K562 (cell line): ENCODE measurements at regions not wholly inside any gene's neighbourhood (a gene's known extent, or its start where the extent isn't known, plus 50 kb on each side); places are given as distances from the start of the nearest gene placed in this dataset.

Source experiments
- ATAC-seq: fragments of 200-7000 bp; cut with Tn5 transposase; 3 replicates; pipeline ENCODE4 v1.9.1; 2020; ENCODE audit warnings: moderate library complexity
- BruUV-seq: library from RNA; stranded (reverse); fragments of 400-500 nt; replicated peaks from 2 replicates; lab custom pipeline; 2021; lab: Mats Ljungman, UMichigan
- CTCF ChIA-PET: fragments of 300-600 bp; formaldehyde crosslinking; extraction: SDS; loops from one replicate; lab custom pipeline; 2021; ENCODE audit warnings: low intra/inter-chr PET ratio; lab: Yijun Ruan, JAX
- POLR2A ChIA-PET: fragments of 300-600, 350-650 bp; sonication (Branson Sonifier 250); formaldehyde crosslinking; extraction: SDS; loops from one replicate; lab custom pipeline; 2021; ENCODE audit warnings: antibody characterized with exemption, inconsistent platforms; lab: Yijun Ruan, JAX
- DNase-seq, 4 experiments: peaks; one replicate each; pipeline versions ENCODE4 v3.0.0 to v3.0.0-alpha.2; 2011 to 2018; ENCODE audit warnings: low spot score in 3 of 4, mixed read lengths in 3 of 4; ENCODE audit errors: extremely low read depth in 1 of 4
- FAIRE-seq: peaks from 2 replicates; lab custom pipeline; 2011; peaks lifted over from hg19 to GRCh38; lab: Jason Lieb, UNC
- H2AFZ ChIP-seq: 2 replicates; pipeline ENCODE4 v1.6.0; 2011; ENCODE audit warnings: low read depth, low read length, control low read depth, inconsistent platforms
- H3K27ac ChIP-seq: fragments of 200-600 bp; 3 replicates; pipeline ENCODE4 v1.8.0; 2011; ENCODE audit warnings: low read depth, mild to moderate bottlenecking, control low read depth, inconsistent platforms, low read length, moderate library complexity, mixed read lengths; ENCODE audit errors: extremely low read depth
- H3K27me3 ChIP-seq, 2 experiments: fragments of 300-600 bp in 1 of 2; 2 replicates in 1 of 2; 3 replicates in 1 of 2; pipeline versions ENCODE4 v1.6.0 to v1.8.0; 2011; ENCODE audit warnings: inconsistent platforms in 2 of 2, low read length in 2 of 2, mild to moderate bottlenecking in 1 of 2, mixed read lengths in 1 of 2, moderate library complexity in 1 of 2; ENCODE audit not compliant: control insufficient read depth in 2 of 2, insufficient read depth in 2 of 2
- H3K36me3 ChIP-seq: fragments of 300-600 bp; 3 replicates; pipeline ENCODE4 v1.8.0; 2011; ENCODE audit warnings: mild to moderate bottlenecking, low read length, inconsistent platforms; ENCODE audit not compliant: control insufficient read depth, insufficient read depth
- H3K4me1 ChIP-seq, 2 experiments: fragments of 200-600 bp in 1 of 2; replicated peaks in 1 of 2; 2 replicates in 1 of 2; 3 replicates in 1 of 2; pipeline versions ENCODE4 v1.5.1 to v1.8.0; 2011; ENCODE audit warnings: inconsistent platforms in 2 of 2, low read length in 2 of 2, mild to moderate bottlenecking in 1 of 2, mixed read lengths in 1 of 2, moderate library complexity in 1 of 2; ENCODE audit not compliant: control insufficient read depth in 2 of 2, insufficient read depth in 2 of 2
- H3K4me2 ChIP-seq: 2 replicates; pipeline ENCODE4 v1.6.1; 2011; ENCODE audit warnings: low read length, control low read depth, inconsistent platforms, mixed read lengths; ENCODE audit not compliant: insufficient read depth
- H3K4me3 ChIP-seq: fragments of 200-600 bp; sonication (generic), shearing (Covaris generic); 2 replicates; pipeline ENCODE4 v1.5.1; 2016; ENCODE audit warnings: control low read depth, inconsistent platforms
- H3K79me2 ChIP-seq: fragments of 200-600 bp; 3 replicates; pipeline ENCODE4 v1.8.0; 2011; ENCODE audit warnings: low read length, inconsistent platforms; ENCODE audit not compliant: control insufficient read depth, insufficient read depth
- H3K9ac ChIP-seq, 2 experiments: 2 replicates each; pipeline versions ENCODE4 v1.6.0 to v1.6.1; 2011; ENCODE audit warnings: low read depth in 2 of 2, low read length in 2 of 2, control low read depth in 1 of 2, inconsistent platforms in 1 of 2, mild to moderate bottlenecking in 1 of 2, mixed read lengths in 1 of 2; ENCODE audit not compliant: insufficient read depth in 1 of 2
- H3K9me1 ChIP-seq: one replicate; pipeline ENCODE4 v1.6.0; 2011; ENCODE audit warnings: inconsistent platforms, mild to moderate bottlenecking, low read length, moderate library complexity; ENCODE audit not compliant: control insufficient read depth, insufficient read depth
- H3K9me3 ChIP-seq: replicated peaks from 2 replicates; pipeline ENCODE4 v1.5.1; 2011; ENCODE audit warnings: low read depth, low read length, inconsistent platforms; ENCODE audit not compliant: control insufficient read depth, insufficient read depth
- H4K20me1 ChIP-seq: replicated peaks from 2 replicates; pipeline ENCODE4 v1.6.1; 2011; ENCODE audit warnings: low read length, inconsistent platforms, mixed read lengths; ENCODE audit not compliant: control insufficient read depth, insufficient read depth
- EGR1 ChIP-seq: fragments of 450-650 bp; conservative IDR thresholded peaks from 2 replicates; pipeline ENCODE4 v1.6.1; 2017; ENCODE audit warnings: mild to moderate bottlenecking
- ELF2 ChIP-seq: fragments of 250-450 bp; sonication (Bioruptor Pico); IDR thresholded peaks from 2 replicates; pipeline ENCODE4 v1.5.0; 2021; ENCODE audit warnings: mild to moderate bottlenecking
- EP400 ChIP-seq: fragments of 450-650 bp; IDR thresholded peaks from 2 replicates; pipeline ENCODE4 v1.6.1; 2017; ENCODE audit warnings: antibody characterized with exemption, mild to moderate bottlenecking, moderate library complexity
- MECOM ChIP-seq: fragments of 250-450 bp; sonication (Bioruptor Pico); IDR thresholded peaks from 2 replicates; pipeline ENCODE4 v1.8.0; 2022; ENCODE audit warnings: inconsistent platforms
- WGBS: fragments of 100-300 bp; shearing (Covaris generic); methylation state at CpG from one replicate; pipeline ENCODE4 v1.1.6; 2016; ENCODE audit warnings: low coverage, mixed read lengths; ENCODE audit not compliant: insufficient coverage; ENCODE audit errors: missing lambda C conversion rate; 5-methylcytosine and 5-hydroxymethylcytosine counted together
- in situ Hi-C: fragments of 300-500 bp; cut with MboI; formaldehyde crosslinking; loops from 4 replicates; pipeline ENCODE4 v1.15.0; 2018; ENCODE audit warnings: inconsistent platforms, mixed read lengths
- intact Hi-C: fragments of 100-400 bp; cut with micrococcal nuclease; formaldehyde crosslinking; loops from 2 replicates; pipeline ENCODE4 v1.14.2; 2022
- TF ChIP-seq, protein P1 (sequence below): fragments of 250-450 bp; sonication (Bioruptor Pico); IDR thresholded peaks from 2 replicates; pipeline ENCODE4 v1.5.0; 2020; ENCODE audit warnings: mild to moderate bottlenecking, borderline replicate concordance
- TF ChIP-seq, protein P2 (sequence below): sonication (generic); formaldehyde crosslinking; IDR thresholded peaks from 2 replicates; pipeline ENCODE4 v1.8.0; 2022; ENCODE audit warnings: mild to moderate bottlenecking, missing genetic modification reagents

DNA sequence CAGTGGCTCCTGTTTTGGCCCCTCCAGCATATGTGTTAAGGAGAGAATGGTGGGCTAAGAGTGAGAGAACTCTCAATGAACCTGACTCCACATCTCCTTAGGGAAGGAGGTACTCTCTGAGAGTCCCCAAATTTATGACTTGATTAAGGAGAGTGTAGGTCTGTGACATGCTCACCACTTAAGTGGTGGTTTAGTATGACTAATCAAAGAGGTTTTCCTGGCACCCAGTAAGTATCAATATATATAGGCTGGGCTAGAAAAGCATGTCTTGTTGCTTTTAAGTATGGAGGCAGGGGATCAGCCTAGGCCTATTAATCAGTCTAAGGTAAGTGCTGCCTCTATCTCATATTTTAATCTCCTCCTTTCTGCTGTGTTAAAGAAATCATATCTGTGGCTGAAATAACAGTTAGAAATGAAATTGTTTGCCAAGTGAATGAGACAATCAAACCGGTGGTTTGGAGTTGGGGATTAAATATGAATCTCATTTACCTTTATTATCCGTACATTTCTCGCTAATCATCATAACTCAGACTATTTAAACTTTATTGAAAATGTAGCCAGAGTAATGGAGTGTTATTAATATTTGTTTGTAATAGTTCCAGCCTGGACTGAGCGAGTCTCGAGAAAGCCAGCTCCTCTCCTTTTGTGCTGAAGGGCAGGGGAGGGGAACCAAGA, 107.7 kb upstream of the MEIS1 start:
- Histone ChIP-seq H3K9me3 (no peaks in the 10 kb centered on the region), H3K4me3 (no peak overlapping the region), H3K4me1 (no peaks in the 10 kb centered on the region), H3K27me3 (peaks cover 7 to 21% of the 10 kb centered on the region in 2 experiments; a peak in 4 of 5 replicates), H3K4me2 (no peak overlapping the region), H3K9me1 (no peaks in the 10 kb centered on the region), H3K79me2 (no peaks in the 10 kb centered on the region), H2AFZ (no peak overlapping the region), H3K27ac (no peak overlapping the region), H4K20me1 (no peaks in the 10 kb centered on the region), H3K36me3 (no peaks in the 10 kb centered on the region)
- no TSS peak for BruUV-seq
- CTCF ChIA-PET, result no interaction called here
- in situ Hi-C loops, result no loop called here
- 0% methylated on average over 5 of the region's 5 CpGs for WGBS
- FAIRE-seq (no peak), DNase-seq (no peak), ATAC-seq (no peak)
- POLR2A ChIA-PET, result no interaction called here
- TF ChIP-seq, protein P1, sequence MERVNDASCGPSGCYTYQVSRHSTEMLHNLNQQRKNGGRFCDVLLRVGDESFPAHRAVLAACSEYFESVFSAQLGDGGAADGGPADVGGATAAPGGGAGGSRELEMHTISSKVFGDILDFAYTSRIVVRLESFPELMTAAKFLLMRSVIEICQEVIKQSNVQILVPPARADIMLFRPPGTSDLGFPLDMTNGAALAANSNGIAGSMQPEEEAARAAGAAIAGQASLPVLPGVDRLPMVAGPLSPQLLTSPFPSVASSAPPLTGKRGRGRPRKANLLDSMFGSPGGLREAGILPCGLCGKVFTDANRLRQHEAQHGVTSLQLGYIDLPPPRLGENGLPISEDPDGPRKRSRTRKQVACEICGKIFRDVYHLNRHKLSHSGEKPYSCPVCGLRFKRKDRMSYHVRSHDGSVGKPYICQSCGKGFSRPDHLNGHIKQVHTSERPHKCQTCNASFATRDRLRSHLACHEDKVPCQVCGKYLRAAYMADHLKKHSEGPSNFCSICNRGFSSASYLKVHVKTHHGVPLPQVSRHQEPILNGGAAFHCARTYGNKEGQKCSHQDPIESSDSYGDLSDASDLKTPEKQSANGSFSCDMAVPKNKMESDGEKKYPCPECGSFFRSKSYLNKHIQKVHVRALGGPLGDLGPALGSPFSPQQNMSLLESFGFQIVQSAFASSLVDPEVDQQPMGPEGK (CRISPR knock-in tag), result no peak
- TF ChIP-seq, protein P2, sequence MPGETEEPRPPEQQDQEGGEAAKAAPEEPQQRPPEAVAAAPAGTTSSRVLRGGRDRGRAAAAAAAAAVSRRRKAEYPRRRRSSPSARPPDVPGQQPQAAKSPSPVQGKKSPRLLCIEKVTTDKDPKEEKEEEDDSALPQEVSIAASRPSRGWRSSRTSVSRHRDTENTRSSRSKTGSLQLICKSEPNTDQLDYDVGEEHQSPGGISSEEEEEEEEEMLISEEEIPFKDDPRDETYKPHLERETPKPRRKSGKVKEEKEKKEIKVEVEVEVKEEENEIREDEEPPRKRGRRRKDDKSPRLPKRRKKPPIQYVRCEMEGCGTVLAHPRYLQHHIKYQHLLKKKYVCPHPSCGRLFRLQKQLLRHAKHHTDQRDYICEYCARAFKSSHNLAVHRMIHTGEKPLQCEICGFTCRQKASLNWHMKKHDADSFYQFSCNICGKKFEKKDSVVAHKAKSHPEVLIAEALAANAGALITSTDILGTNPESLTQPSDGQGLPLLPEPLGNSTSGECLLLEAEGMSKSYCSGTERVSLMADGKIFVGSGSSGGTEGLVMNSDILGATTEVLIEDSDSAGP (CRISPR knock-in tag), result no peak
- no peak for TF ChIP-seq EP400
- TF ChIP-seq MECOM, result no peak
- no peak for TF ChIP-seq ELF2 (CRISPR knock-in tag)
- no peak for TF ChIP-seq EGR1
- TF ChIP-seq, all 486 proteins: peak for 0
- intact Hi-C loops, result no loop called here
- no peak overlapping the region for H3K9ac ChIP-seq
